ENCODE measurements at regions not wholly inside any gene's neighbourhood (a gene's known extent, or its start where the extent isn't known, plus 50 kb on each side); places are given as distances from the start of the nearest gene placed in this dataset.
"Not testable (repeated sequence)": the region's sequence is repeated elsewhere in the genome, so short reads cannot be mapped to it uniquely, and the experiment has no call there.

DNA sequence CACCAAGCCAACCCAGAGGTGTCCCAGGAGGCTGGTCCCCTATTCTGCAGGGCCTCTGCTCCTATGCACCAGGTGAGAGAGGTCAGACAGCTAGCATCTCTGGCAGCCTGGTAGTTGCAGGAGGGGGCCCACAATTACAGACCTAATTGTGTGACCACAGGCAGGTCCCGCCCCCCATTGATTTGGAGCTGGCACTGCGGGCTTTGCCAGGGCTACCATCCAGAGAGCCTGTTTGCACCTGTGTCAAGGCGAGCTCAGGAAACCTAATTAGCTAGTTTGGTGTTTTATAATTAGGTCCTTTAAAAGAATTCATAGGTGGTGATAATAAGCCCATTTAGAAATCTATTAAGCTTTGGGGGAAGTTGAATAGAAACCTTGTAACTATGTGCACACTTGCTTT lies 90.2 kb downstream of the MRM1 start:
- Histone ChIP-seq H3K36me3 (ENCODE audit: control insufficient read depth in 4 of 4, insufficient read depth in 4 of 4, low read length in 3 of 4) (no peaks in the 10 kb centered on the region), H3K27ac (ENCODE audit: insufficient read depth in 1 of 2, low read depth in 1 of 2, low read length in 2 of 2, poor library complexity in 1 of 2, severe bottlenecking in 2 of 2) (no peak overlapping the region), H3K27me3 (replicated peaks in 2 of 5; ENCODE audit: control insufficient read depth in 4 of 5, insufficient read depth in 5 of 5, low read length in 4 of 5) (peaks cover 0 to 12% (median 3%) of the 10 kb centered on the region in 5 experiments), H3K4me1 (ENCODE audit: control extremely low read depth in 1 of 4, control insufficient read depth in 4 of 4, insufficient read depth in 4 of 4, low read length in 3 of 4) (no peaks in the 10 kb centered on the region), H3K4me3 (ENCODE audit: control insufficient read depth in 1 of 7, extremely low read depth in 1 of 7, insufficient read depth in 4 of 7, low read depth in 2 of 7, low read length in 6 of 7) (no peak overlapping the region), H3K9me3 (ENCODE audit: control extremely low read depth in 1 of 5, control insufficient read depth in 4 of 5, insufficient read depth in 2 of 5, low read depth in 1 of 5, low read length in 4 of 5) (no peaks in the 10 kb centered on the region)
- DNase-seq, result no peak
- CTCF ChIA-PET, result no interaction called here
- 96% methylated on average over 2 of the region's 3 CpGs for WGBS (ENCODE audit: insufficient coverage)
- POLR2A ChIA-PET, result no interaction called here

DNA sequence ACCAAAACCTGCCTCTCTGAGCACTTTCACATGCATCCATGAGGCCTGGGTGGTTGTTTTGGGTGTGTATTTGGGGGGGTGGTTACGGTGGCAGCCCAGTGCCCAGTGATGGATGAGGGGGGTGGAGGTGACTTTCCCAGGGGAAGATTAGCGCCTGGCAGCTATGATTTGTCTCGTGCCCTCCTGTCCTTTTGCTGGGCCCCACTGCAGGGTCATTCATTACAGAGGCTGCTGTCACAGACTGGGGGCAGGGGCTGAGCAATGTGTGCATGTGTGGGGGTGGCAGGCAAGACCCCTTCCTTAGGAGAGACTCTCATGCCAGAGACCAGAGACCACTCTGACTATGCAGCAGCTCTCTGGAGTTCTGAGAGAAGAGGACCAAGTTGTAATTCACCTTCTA lies 93.7 kb downstream of the MRM1 start:
- no peaks in the 10 kb centered on the region for H3K4me1 ChIP-seq (ENCODE audit: control extremely low read depth in 1 of 4, control insufficient read depth in 4 of 4, insufficient read depth in 4 of 4, low read length in 3 of 4)
- no peaks in the 10 kb centered on the region for H3K36me3 ChIP-seq (ENCODE audit: control insufficient read depth in 4 of 4, insufficient read depth in 4 of 4, low read length in 3 of 4)
- ChIA-PET CTCF (no interaction called here), POLR2A (no interaction called here)
- WGBS (ENCODE audit: insufficient coverage), result no CpG with 5 or more reads among the region's 3 CpGs
- H3K27ac ChIP-seq (ENCODE audit: insufficient read depth in 1 of 2, low read depth in 1 of 2, low read length in 2 of 2, poor library complexity in 1 of 2, severe bottlenecking in 2 of 2), result no peak overlapping the region
- H3K27me3 ChIP-seq (replicated peaks in 2 of 5; ENCODE audit: control insufficient read depth in 4 of 5, insufficient read depth in 5 of 5, low read length in 4 of 5), result peaks cover 0 to 13% (median 6%) of the 10 kb centered on the region in 5 experiments
- H3K9me3 ChIP-seq (ENCODE audit: control extremely low read depth in 1 of 5, control insufficient read depth in 4 of 5, insufficient read depth in 2 of 5, low read depth in 1 of 5, low read length in 4 of 5), result no peaks in the 10 kb centered on the region
- no peak overlapping the region for H3K4me3 ChIP-seq (ENCODE audit: control insufficient read depth in 1 of 7, extremely low read depth in 1 of 7, insufficient read depth in 4 of 7, low read depth in 2 of 7, low read length in 6 of 7)
- no peak for DNase-seq

DNA sequence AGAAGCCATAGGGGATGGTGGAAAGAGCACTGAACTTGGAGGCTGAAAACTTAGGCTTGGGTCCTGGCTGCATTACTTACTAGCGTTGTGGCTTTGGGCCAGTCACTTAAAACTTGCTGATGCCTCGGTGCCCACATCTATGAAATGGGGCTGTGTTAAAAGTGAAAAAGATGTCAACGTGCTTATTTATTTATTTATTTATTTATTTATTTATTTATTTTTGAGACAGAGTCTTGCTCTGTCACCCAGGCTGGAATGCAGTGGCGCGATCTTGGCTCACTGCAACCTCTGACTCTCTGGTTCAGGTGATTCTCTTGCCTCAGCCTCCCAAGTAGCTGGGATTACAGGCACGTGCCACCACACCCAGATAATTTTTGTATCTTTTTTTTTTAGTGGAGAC lies 94.3 kb downstream of the MRM1 start:
- POLR2A ChIA-PET; H3K4me3 ChIP-seq (ENCODE audit: control insufficient read depth in 1 of 7, extremely low read depth in 1 of 7, insufficient read depth in 4 of 7, low read depth in 2 of 7, low read length in 6 of 7); CTCF ChIA-PET; H3K9me3 ChIP-seq (ENCODE audit: control extremely low read depth in 1 of 5, control insufficient read depth in 4 of 5, insufficient read depth in 2 of 5, low read depth in 1 of 5, low read length in 4 of 5); DNase-seq; H3K27ac ChIP-seq (ENCODE audit: insufficient read depth in 1 of 2, low read depth in 1 of 2, low read length in 2 of 2, poor library complexity in 1 of 2, severe bottlenecking in 2 of 2); H3K4me1 ChIP-seq (ENCODE audit: control extremely low read depth in 1 of 4, control insufficient read depth in 4 of 4, insufficient read depth in 4 of 4, low read length in 3 of 4); H3K36me3 ChIP-seq (ENCODE audit: control insufficient read depth in 4 of 4, insufficient read depth in 4 of 4, low read length in 3 of 4): not testable (repeated sequence)
- 95% methylated on average over 4 of the region's 6 CpGs for WGBS (ENCODE audit: insufficient coverage)
- H3K27me3 ChIP-seq (replicated peaks in 2 of 5; ENCODE audit: control insufficient read depth in 4 of 5, insufficient read depth in 5 of 5, low read length in 4 of 5), result peaks cover 0 to 13% (median 6%) of the 10 kb centered on the region in 5 experiments

DNA sequence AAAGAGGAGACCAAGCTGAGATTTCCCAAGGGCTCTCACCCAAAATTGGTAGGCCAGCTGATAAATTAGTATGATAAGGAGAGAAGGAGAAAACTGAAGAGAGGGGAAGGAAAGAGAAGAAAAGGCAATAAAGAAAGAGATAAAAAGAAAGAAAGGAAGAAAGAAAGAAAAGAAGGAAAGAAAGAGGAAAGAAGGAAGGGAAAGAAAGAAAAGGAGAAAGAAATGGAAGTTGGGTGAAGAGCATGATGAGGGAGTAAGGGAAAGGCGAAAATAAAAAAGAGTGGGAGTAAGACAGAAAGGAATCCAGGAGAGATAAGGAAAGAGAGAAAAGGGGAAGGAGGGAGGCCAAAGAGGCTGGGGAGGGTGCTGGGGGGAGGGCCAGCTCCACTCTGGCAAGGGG lies 95.4 kb downstream of the MRM1 start:
- H3K36me3 ChIP-seq (ENCODE audit: control insufficient read depth in 4 of 4, insufficient read depth in 4 of 4, low read length in 3 of 4), result no peaks in the 10 kb centered on the region
- ChIA-PET POLR2A (no interaction called here), CTCF (no interaction called here)
- H3K4me1 ChIP-seq (ENCODE audit: control extremely low read depth in 1 of 4, control insufficient read depth in 4 of 4, insufficient read depth in 4 of 4, low read length in 3 of 4), result no peaks in the 10 kb centered on the region
- no peaks in the 10 kb centered on the region for H3K9me3 ChIP-seq (ENCODE audit: control extremely low read depth in 1 of 5, control insufficient read depth in 4 of 5, insufficient read depth in 2 of 5, low read depth in 1 of 5, low read length in 4 of 5)
- no peak for DNase-seq
- H3K27ac ChIP-seq (ENCODE audit: insufficient read depth in 1 of 2, low read depth in 1 of 2, low read length in 2 of 2, poor library complexity in 1 of 2, severe bottlenecking in 2 of 2), result no peak overlapping the region
- H3K4me3 ChIP-seq (ENCODE audit: control insufficient read depth in 1 of 7, extremely low read depth in 1 of 7, insufficient read depth in 4 of 7, low read depth in 2 of 7, low read length in 6 of 7), result no peak overlapping the region
- peaks cover 0 to 13% (median 6%) of the 10 kb centered on the region in 5 experiments for H3K27me3 ChIP-seq (replicated peaks in 2 of 5; ENCODE audit: control insufficient read depth in 4 of 5, insufficient read depth in 5 of 5, low read length in 4 of 5)
- WGBS (ENCODE audit: insufficient coverage), result 21% methylated on average over 1 of the region's 1 CpG

DNA sequence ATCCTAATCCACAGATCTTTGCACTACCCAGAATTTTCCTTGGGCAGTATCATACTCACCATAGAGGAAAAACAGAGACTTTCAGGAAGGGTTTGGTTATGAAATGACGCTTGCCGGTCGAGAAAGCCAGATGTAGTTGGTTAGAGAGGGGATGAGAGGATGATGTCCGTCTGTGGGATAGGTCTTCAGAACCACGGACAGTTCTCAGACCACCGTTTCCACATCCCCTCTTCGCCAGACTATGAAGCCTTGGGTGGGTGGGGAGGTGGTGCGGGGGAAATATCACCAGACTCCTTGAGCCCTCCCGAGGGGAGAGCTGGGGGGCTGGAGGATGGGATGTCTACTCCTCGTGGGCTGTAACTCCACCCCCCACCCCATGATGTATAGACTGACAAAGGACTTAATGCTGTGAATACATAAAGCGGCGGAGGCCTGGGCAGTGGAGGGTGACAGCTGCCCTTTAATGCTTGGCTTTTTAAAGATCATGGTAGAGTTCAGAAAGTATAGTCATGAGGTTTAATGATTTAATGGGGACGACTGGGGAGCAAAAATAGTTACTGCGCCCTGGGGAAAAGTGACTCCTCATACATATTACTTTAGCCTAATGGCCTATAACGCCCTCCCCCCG lies 96.6 kb downstream of the MRM1 start:
- Histone ChIP-seq H3K4me1 (ENCODE audit: control extremely low read depth in 1 of 4, control insufficient read depth in 4 of 4, insufficient read depth in 4 of 4, low read length in 3 of 4) (no peaks in the 10 kb centered on the region), H3K9me3 (ENCODE audit: control extremely low read depth in 1 of 5, control insufficient read depth in 4 of 5, insufficient read depth in 2 of 5, low read depth in 1 of 5, low read length in 4 of 5) (no peaks in the 10 kb centered on the region), H3K4me3 (ENCODE audit: control insufficient read depth in 1 of 7, extremely low read depth in 1 of 7, insufficient read depth in 4 of 7, low read depth in 2 of 7, low read length in 6 of 7) (no peak overlapping the region), H3K36me3 (ENCODE audit: control insufficient read depth in 4 of 4, insufficient read depth in 4 of 4, low read length in 3 of 4) (no peaks in the 10 kb centered on the region), H3K27me3 (replicated peaks in 2 of 5; ENCODE audit: control insufficient read depth in 4 of 5, insufficient read depth in 5 of 5, low read length in 4 of 5) (peaks cover 0 to 13% (median 6%) of the 10 kb centered on the region in 5 experiments), H3K27ac (ENCODE audit: insufficient read depth in 1 of 2, low read depth in 1 of 2, low read length in 2 of 2, poor library complexity in 1 of 2, severe bottlenecking in 2 of 2) (no peak overlapping the region)
- CTCF ChIA-PET, result no interaction called here
- WGBS (ENCODE audit: insufficient coverage), result 70% methylated on average over 2 of the region's 16 CpGs
- DNase-seq, result peak in 2 of 3 donors; percentile 41
- POLR2A ChIA-PET, result no interaction called here

DNA sequence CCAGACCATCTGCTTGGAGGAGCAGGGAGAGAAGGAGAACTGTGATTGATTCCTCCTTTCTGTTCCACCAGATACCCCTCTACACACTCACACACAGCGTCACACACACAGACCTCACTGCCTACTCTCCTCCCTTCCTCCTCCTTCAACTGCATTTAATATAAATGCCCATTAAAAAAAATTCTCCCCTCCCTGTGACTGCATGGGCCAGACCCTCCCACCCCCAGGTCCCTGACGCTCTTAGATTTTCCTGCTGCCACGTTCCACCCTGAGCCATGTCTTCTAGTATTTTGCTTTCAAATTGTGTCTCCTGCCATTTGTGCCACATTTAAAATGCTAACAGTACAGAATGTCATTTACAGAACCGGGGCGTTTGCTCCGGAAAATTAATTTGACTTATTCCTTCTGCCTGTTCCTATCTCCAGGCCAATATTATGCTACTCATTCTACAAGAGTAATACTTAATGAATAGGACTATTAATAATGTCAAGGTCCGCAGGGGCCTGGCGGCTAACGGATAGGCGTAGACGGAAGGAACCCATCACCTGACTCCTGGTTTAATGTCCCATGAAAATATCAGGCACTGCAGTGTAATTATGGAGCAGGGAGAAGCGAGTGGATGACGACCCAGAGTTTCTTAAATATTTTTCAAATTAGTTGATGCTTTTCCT lies 100.2 kb downstream of the MRM1 start:
- Histone ChIP-seq H3K4me1 (ENCODE audit: control extremely low read depth in 1 of 4, control insufficient read depth in 4 of 4, insufficient read depth in 4 of 4, low read length in 3 of 4) (peaks cover 0 to 3% (median 0%) of the 10 kb centered on the region in 4 experiments), H3K27me3 (replicated peaks in 2 of 5; ENCODE audit: control insufficient read depth in 4 of 5, insufficient read depth in 5 of 5, low read length in 4 of 5) (peaks cover 5 to 40% (median 17%) of the 10 kb centered on the region in 5 experiments), H3K9me3 (ENCODE audit: control extremely low read depth in 1 of 5, control insufficient read depth in 4 of 5, insufficient read depth in 2 of 5, low read depth in 1 of 5, low read length in 4 of 5) (no peaks in the 10 kb centered on the region), H3K36me3 (ENCODE audit: control insufficient read depth in 4 of 4, insufficient read depth in 4 of 4, low read length in 3 of 4) (no peaks in the 10 kb centered on the region), H3K4me3 (ENCODE audit: control insufficient read depth in 1 of 7, extremely low read depth in 1 of 7, insufficient read depth in 4 of 7, low read depth in 2 of 7, low read length in 6 of 7) (no peak overlapping the region), H3K27ac (ENCODE audit: insufficient read depth in 1 of 2, low read depth in 1 of 2, low read length in 2 of 2, poor library complexity in 1 of 2, severe bottlenecking in 2 of 2) (no peak overlapping the region)
- POLR2A ChIA-PET, result no interaction called here
- CTCF ChIA-PET, result no interaction called here
- no peak for DNase-seq
- 75% methylated on average over 5 of the region's 13 CpGs for WGBS (ENCODE audit: insufficient coverage)

DNA sequence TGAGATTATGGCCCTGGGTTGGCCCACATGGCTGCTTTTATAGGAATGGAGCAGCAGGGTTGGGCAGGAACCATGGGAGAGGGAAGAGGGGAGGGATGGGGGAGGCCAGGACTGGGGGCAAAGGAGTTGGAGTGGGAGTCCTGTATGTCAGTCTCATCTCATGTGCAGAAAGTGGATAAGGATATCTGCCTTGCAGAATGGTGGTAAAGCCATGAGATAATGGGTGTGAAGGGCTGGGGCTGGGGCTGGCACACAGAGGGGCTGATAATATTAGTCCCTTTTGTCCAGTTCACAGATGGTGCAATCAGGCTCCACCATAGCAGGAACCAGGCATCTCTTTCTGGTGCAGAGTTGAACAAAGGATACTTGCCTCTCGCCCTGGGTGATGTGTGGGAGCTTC lies 101.3 kb downstream of the MRM1 start:
- H3K9me3 ChIP-seq (ENCODE audit: control extremely low read depth in 1 of 5, control insufficient read depth in 4 of 5, insufficient read depth in 2 of 5, low read depth in 1 of 5, low read length in 4 of 5), result no peaks in the 10 kb centered on the region
- CTCF ChIA-PET, result interaction anchor here (1.0 kb wide), 1 partner anchor 13 kb away, joined by 3 read pairs; no protein-coding TSS in a partner anchor
- peaks cover 0 to 3% (median 0%) of the 10 kb centered on the region in 4 experiments for H3K4me1 ChIP-seq (ENCODE audit: control extremely low read depth in 1 of 4, control insufficient read depth in 4 of 4, insufficient read depth in 4 of 4, low read length in 3 of 4)
- no peak overlapping the region for H3K27ac ChIP-seq (ENCODE audit: insufficient read depth in 1 of 2, low read depth in 1 of 2, low read length in 2 of 2, poor library complexity in 1 of 2, severe bottlenecking in 2 of 2)
- WGBS (ENCODE audit: insufficient coverage), result no CpG with 5 or more reads among the region's 1 CpG
- H3K36me3 ChIP-seq (ENCODE audit: control insufficient read depth in 4 of 4, insufficient read depth in 4 of 4, low read length in 3 of 4), result no peaks in the 10 kb centered on the region
- DNase-seq, result no peak
- H3K27me3 ChIP-seq (replicated peaks in 2 of 5; ENCODE audit: control insufficient read depth in 4 of 5, insufficient read depth in 5 of 5, low read length in 4 of 5), result peaks cover 5 to 37% (median 17%) of the 10 kb centered on the region in 5 experiments
- no peak overlapping the region for H3K4me3 ChIP-seq (ENCODE audit: control insufficient read depth in 1 of 7, extremely low read depth in 1 of 7, insufficient read depth in 4 of 7, low read depth in 2 of 7, low read length in 6 of 7)
- POLR2A ChIA-PET, result no interaction called here

All from common myeloid progenitor, CD34-positive (primary cell).